GM23338 (cell line): ENCODE measurements at regions not wholly inside any gene's neighbourhood (a gene's known extent, or its start where the extent isn't known, plus 50 kb on each side); places are given as distances from the start of the nearest gene placed in this dataset.

Experiments
- ATAC-seq: fragments of 200-7000 bp; cut with Tn5 transposase; 3 replicates; pipeline ENCODE4 v1.9.1; 2020
- DNase-seq: peaks from one replicate; pipeline ENCODE4 v3.0.0-alpha.2; 2015; ENCODE audit warnings: low spot score
- H2AFZ ChIP-seq: fragments of 200-600 bp; sonication (generic); 2 replicates; pipeline ENCODE4 v1.8.0; 2016; ENCODE audit warnings: antibody characterized with exemption, mild to moderate bottlenecking, moderate library complexity
- H3F3A ChIP-seq: fragments of 200-600 bp; sonication (generic); replicated peaks from 2 replicates; pipeline ENCODE4 v1.8.0; 2017; ENCODE audit warnings: antibody characterized with exemption, mixed run types, low read depth
- H3K27ac ChIP-seq: fragments of 200-600 bp; sonication (generic); 2 replicates; pipeline ENCODE4 v1.6.1; 2016; ENCODE audit warnings: low read depth
- H3K27me3 ChIP-seq: fragments of 200-600 bp; sonication (generic); 2 replicates; pipeline ENCODE4 v1.8.0; 2016; ENCODE audit warnings: mild to moderate bottlenecking, mixed run types, moderate library complexity; ENCODE audit not compliant: insufficient read depth
- H3K36me3 ChIP-seq: fragments of 200-600 bp; sonication (generic); 2 replicates; pipeline ENCODE4 v1.8.0; 2016; ENCODE audit warnings: mild to moderate bottlenecking; ENCODE audit not compliant: insufficient read depth
- H3K4me1 ChIP-seq: fragments of 200-600 bp; sonication (generic); 2 replicates; pipeline ENCODE4 v1.8.0; 2016; ENCODE audit warnings: mild to moderate bottlenecking, moderate library complexity; ENCODE audit not compliant: insufficient read depth
- H3K4me2 ChIP-seq: fragments of 200-600 bp; sonication (generic); 2 replicates; pipeline ENCODE4 v1.7.1; 2017; ENCODE audit warnings: mixed run types
- H3K4me3 ChIP-seq: fragments of 200-600 bp; sonication (generic); 2 replicates; pipeline ENCODE4 v1.6.1; 2016; ENCODE audit warnings: mixed run types
- H3K79me2 ChIP-seq: fragments of 200-600 bp; sonication (generic); replicated peaks from 2 replicates; pipeline ENCODE4 v1.8.0; 2017; ENCODE audit warnings: mild to moderate bottlenecking; ENCODE audit not compliant: insufficient read depth
- H3K9me2 ChIP-seq: fragments of 200-600 bp; sonication (generic); 2 replicates; pipeline ENCODE4 v1.8.0; 2017; ENCODE audit not compliant: insufficient read depth
- H4K20me1 ChIP-seq: fragments of 200-600 bp; sonication (generic); replicated peaks from 2 replicates; pipeline ENCODE4 v1.8.0; 2017; ENCODE audit warnings: mild to moderate bottlenecking; ENCODE audit not compliant: insufficient read depth
- H3K27ac Mint-ChIP-seq: 2 replicates; pipeline ENCODE4 v1.8.0; 2020; ENCODE audit warnings: inconsistent platforms, mild to moderate bottlenecking, moderate library complexity, mixed read lengths
- H3K27me3 Mint-ChIP-seq: 3 replicates; pipeline ENCODE4 v1.8.0; 2022; ENCODE audit warnings: low read depth, mild to moderate bottlenecking, moderate library complexity, mixed read lengths, inconsistent platforms; ENCODE audit not compliant: insufficient read depth, poor library complexity
- H3K36me3 Mint-ChIP-seq: 3 replicates; pipeline ENCODE4 v1.8.0; 2021; ENCODE audit warnings: low read depth, mild to moderate bottlenecking, inconsistent platforms, moderate library complexity, mixed read lengths
- H3K4me1 Mint-ChIP-seq: 3 replicates; pipeline ENCODE4 v1.8.0; 2020; ENCODE audit warnings: mild to moderate bottlenecking, inconsistent platforms, mixed read lengths
- H3K4me3 Mint-ChIP-seq: 3 replicates; pipeline ENCODE4 v1.8.0; 2021; ENCODE audit warnings: moderate library complexity, mild to moderate bottlenecking, inconsistent platforms, mixed read lengths
- H3K9me3 Mint-ChIP-seq: 3 replicates; pipeline ENCODE4 v1.8.0; 2020; ENCODE audit warnings: moderate library complexity, mild to moderate bottlenecking, inconsistent platforms, mixed read lengths
- CREB1 ChIP-seq: fragments of 250-450 bp; sonication (Bioruptor Pico); IDR thresholded peaks from 2 replicates; pipeline ENCODE4 v1.5.0; 2020; ENCODE audit warnings: low read depth, mild to moderate bottlenecking, moderate library complexity
- EZH2 ChIP-seq: fragments of 200-600 bp; sonication (generic); IDR thresholded peaks from one replicate; pipeline ENCODE4 v1.8.0; 2017; ENCODE audit warnings: antibody characterized with exemption, mild to moderate bottlenecking, low read depth; ENCODE audit not compliant: unreplicated experiment
- EZH2phosphoT487 ChIP-seq: fragments of 200-600 bp; sonication (generic); IDR thresholded peaks from one replicate; pipeline ENCODE4 v1.8.1; 2018; ENCODE audit warnings: antibody characterized with exemption; ENCODE audit not compliant: unreplicated experiment
- JUNB ChIP-seq: IDR thresholded peaks from one replicate; pipeline ENCODE4 v1.6.1; 2016; ENCODE audit warnings: antibody characterized with exemption; ENCODE audit not compliant: unreplicated experiment
- NANOG ChIP-seq: IDR thresholded peaks from 2 replicates; pipeline ENCODE4 v1.6.1; 2016; ENCODE audit warnings: antibody characterized with exemption, borderline replicate concordance
- POLR2AphosphoS5 ChIP-seq: IDR thresholded peaks from 2 replicates; pipeline ENCODE4 v1.6.1; 2016; ENCODE audit warnings: antibody characterized with exemption, low read depth
- REST ChIP-seq: IDR thresholded peaks from one replicate; pipeline ENCODE4 v1.6.1; 2018; ENCODE audit warnings: antibody characterized with exemption; ENCODE audit not compliant: unreplicated experiment
- STAT1 ChIP-seq: IDR thresholded peaks from one replicate; pipeline ENCODE4 v1.6.1; 2016; ENCODE audit warnings: antibody characterized with exemption; ENCODE audit not compliant: unreplicated experiment
- ZNF114 ChIP-seq: fragments of 250-450 bp; sonication (Bioruptor Pico); IDR thresholded peaks from 2 replicates; pipeline ENCODE4 v1.5.0; 2020; ENCODE audit warnings: mild to moderate bottlenecking, moderate library complexity
- ZNF331 ChIP-seq: fragments of 250-450 bp; sonication (Bioruptor Pico); IDR thresholded peaks from 2 replicates; pipeline ENCODE4 v1.5.0; 2020; ENCODE audit warnings: low read depth, mild to moderate bottlenecking, moderate library complexity
- ZNF462 ChIP-seq: fragments of 250-450 bp; sonication (Bioruptor Pico); IDR thresholded peaks from 2 replicates; pipeline ENCODE4 v1.5.0; 2020; ENCODE audit warnings: mild to moderate bottlenecking, moderate library complexity
- TF ChIP-seq, protein P1 (sequence below), 2 experiments: fragments of 200-600 bp in 1 of 2; sonication (generic) in 1 of 2; conservative IDR thresholded peaks; 2 replicates each; pipeline versions ENCODE4 v1.5.1 to v1.6.1; 2016 to 2017; ENCODE audit warnings: antibody characterized with exemption in 2 of 2, low read depth in 2 of 2, mild to moderate bottlenecking in 2 of 2, moderate library complexity in 1 of 2

DNA sequence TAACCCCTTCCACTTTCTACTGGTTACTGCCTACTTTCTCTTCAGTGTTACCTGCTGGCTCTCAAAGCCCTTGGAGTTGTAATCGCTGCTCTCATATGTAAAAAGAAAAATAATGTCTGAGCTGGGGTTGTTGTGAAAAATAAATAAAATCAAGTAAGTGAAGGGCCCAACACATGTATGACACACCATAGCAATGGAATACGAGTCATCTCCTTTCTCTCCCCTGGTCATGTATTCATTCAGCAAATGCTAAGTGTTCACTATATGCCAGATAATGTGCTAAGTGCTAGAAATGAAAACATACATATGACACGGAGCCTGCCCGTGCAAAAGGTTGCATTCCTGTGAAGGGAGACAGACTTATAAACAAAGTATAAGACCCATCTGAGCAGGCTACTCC is 535.0 kb downstream of the RFC3 start:
- H3K4me1 Mint-ChIP-seq = peaks cover 5% of the 10 kb centered on the region; the same call in 2 of the 3 replicates
- Histone ChIP-seq H3K27ac (no peak overlapping the region), H4K20me1 (no peaks in the 10 kb centered on the region), H3K79me2 (no peaks in the 10 kb centered on the region), H3K4me2 (no peak overlapping the region), H3F3A (no peaks in the 10 kb centered on the region), H3K4me3 (no peak overlapping the region), H3K27me3 (no peaks in the 10 kb centered on the region), H3K4me1 (0 out of 2 replicates have a peak, but pooled peaks cover under 1% of the 10 kb centered on the region), H3K9me2 (peaks cover 14% of the 10 kb centered on the region), H2AFZ (no peak overlapping the region), H3K36me3 (no peaks in the 10 kb centered on the region)
- H3K4me3 Mint-ChIP-seq = no peak overlapping the region
- H3K27ac Mint-ChIP-seq = no peak overlapping the region
- no peak for DNase-seq
- peaks cover 3% of the 10 kb centered on the region; the same call in 1 of the 3 replicates for H3K9me3 Mint-ChIP-seq
- H3K36me3 Mint-ChIP-seq = no peaks in the 10 kb centered on the region
- TF ChIP-seq ZNF114 (CRISPR knock-in tag) = no peak
- no peak for TF ChIP-seq REST
- no peak for TF ChIP-seq JUNB
- TF ChIP-seq EZH2phosphoT487 = no peak
- no peak for TF ChIP-seq POLR2AphosphoS5
- no peak for TF ChIP-seq ZNF462 (CRISPR knock-in tag)
- TF ChIP-seq NANOG = no peak
- TF ChIP-seq ZNF331 (CRISPR knock-in tag) = no peak
- TF ChIP-seq STAT1 = no peak
- TF ChIP-seq, protein P1, sequence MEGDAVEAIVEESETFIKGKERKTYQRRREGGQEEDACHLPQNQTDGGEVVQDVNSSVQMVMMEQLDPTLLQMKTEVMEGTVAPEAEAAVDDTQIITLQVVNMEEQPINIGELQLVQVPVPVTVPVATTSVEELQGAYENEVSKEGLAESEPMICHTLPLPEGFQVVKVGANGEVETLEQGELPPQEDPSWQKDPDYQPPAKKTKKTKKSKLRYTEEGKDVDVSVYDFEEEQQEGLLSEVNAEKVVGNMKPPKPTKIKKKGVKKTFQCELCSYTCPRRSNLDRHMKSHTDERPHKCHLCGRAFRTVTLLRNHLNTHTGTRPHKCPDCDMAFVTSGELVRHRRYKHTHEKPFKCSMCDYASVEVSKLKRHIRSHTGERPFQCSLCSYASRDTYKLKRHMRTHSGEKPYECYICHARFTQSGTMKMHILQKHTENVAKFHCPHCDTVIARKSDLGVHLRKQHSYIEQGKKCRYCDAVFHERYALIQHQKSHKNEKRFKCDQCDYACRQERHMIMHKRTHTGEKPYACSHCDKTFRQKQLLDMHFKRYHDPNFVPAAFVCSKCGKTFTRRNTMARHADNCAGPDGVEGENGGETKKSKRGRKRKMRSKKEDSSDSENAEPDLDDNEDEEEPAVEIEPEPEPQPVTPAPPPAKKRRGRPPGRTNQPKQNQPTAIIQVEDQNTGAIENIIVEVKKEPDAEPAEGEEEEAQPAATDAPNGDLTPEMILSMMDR (conservative IDR thresholded peaks at IDR 0.05; ENCODE audit: low read depth in 2 of 2) = no peak
- TF ChIP-seq EZH2 = no peak
- TF ChIP-seq CREB1 = no peak
- ATAC-seq = no peak
- H3K27me3 Mint-ChIP-seq = no peaks in the 10 kb centered on the region
